HEK293 (cell line): ENCODE measurements at regions not wholly inside any gene's neighbourhood (a gene's known extent, or its start where the extent isn't known, plus 50 kb on each side); places are given as distances from the start of the nearest gene placed in this dataset.

Experiments
- CTCF ChIA-PET: fragments of 350-600 bp; formaldehyde crosslinking; extraction: SDS; loops from one replicate; lab custom pipeline; 2021; ENCODE audit warnings: antibody characterized with exemption; lab: Yijun Ruan, JAX
- POLR2A ChIA-PET: fragments of 300-600 bp; formaldehyde crosslinking; extraction: SDS; loops from one replicate; lab custom pipeline; 2020; ENCODE audit warnings: antibody characterized with exemption, inconsistent platforms; lab: Yijun Ruan, JAX
- H3K27ac ChIP-seq: fragments of 200-500 bp; sonication (Bioruptor generic); 2 replicates; pipeline ENCODE4 v1.5.1; 2014; ENCODE audit warnings: low read depth, low read length, control low read depth, inconsistent platforms; ENCODE audit errors: extremely low read depth
- H3K36me3 ChIP-seq, 2 experiments: fragments of 200-500 bp in 1 of 2; sonication (Bioruptor generic) in 1 of 2; 1 replicate in 1 of 2; 2 replicates in 1 of 2; pipeline ENCODE4 v1.5.1; 2014 to 2017; ENCODE audit warnings: inconsistent platforms in 2 of 2, low read length in 2 of 2; ENCODE audit not compliant: control insufficient read depth in 2 of 2, insufficient read depth in 1 of 2
- H3K4me1 ChIP-seq: fragments of 200-500 bp; sonication (Bioruptor generic); 2 replicates; pipeline ENCODE4 v1.5.1; 2014; ENCODE audit warnings: mild to moderate bottlenecking, low read length, inconsistent platforms; ENCODE audit not compliant: control insufficient read depth, insufficient read depth
- H3K4me3 ChIP-seq: 2 replicates; pipeline ENCODE4 v1.5.1; 2011; ENCODE audit warnings: low read depth, mild to moderate bottlenecking, control low read depth, low read length, moderate library complexity
- H3K9me3 ChIP-seq: fragments of 200-500 bp; sonication (Bioruptor generic); 2 replicates; pipeline ENCODE4 v1.5.1; 2014; ENCODE audit warnings: low read depth, low read length, inconsistent platforms; ENCODE audit not compliant: control insufficient read depth, insufficient read depth
- BCL11A ChIP-seq: fragments of 450-650 bp; formaldehyde crosslinking; IDR thresholded peaks from 2 replicates; pipeline ENCODE4 v1.5.1; 2016; ENCODE audit warnings: low read depth, missing biosample characterization, missing genetic modification characterization
- FEZF1 ChIP-seq: fragments of 450-650 bp; formaldehyde crosslinking; IDR thresholded peaks from 2 replicates; pipeline ENCODE4 v1.5.1; 2016; ENCODE audit warnings: missing biosample characterization, missing genetic modification characterization
- KLF17 ChIP-seq: fragments of 450-650 bp; formaldehyde crosslinking; IDR thresholded peaks from 2 replicates; pipeline ENCODE4 v1.5.1; 2016; ENCODE audit warnings: missing biosample characterization, missing genetic modification characterization
- PATZ1 ChIP-seq: fragments of 450-650 bp; formaldehyde crosslinking; IDR thresholded peaks from 2 replicates; pipeline ENCODE4 v1.5.1; 2016; ENCODE audit warnings: missing biosample characterization, missing genetic modification characterization
- PRDM4 ChIP-seq: fragments of 450-650 bp; formaldehyde crosslinking; IDR thresholded peaks from 2 replicates; pipeline ENCODE4 v1.5.1; 2017; ENCODE audit warnings: missing biosample characterization, missing genetic modification characterization
- REST ChIP-seq: fragments of 450-650 bp; formaldehyde crosslinking; IDR thresholded peaks from 2 replicates; pipeline ENCODE4 v1.5.1; 2016; ENCODE audit warnings: missing biosample characterization, missing genetic modification characterization
- SP2 ChIP-seq: fragments of 450-650 bp; formaldehyde crosslinking; IDR thresholded peaks from 2 replicates; pipeline ENCODE4 v1.5.1; 2016; ENCODE audit warnings: missing biosample characterization, missing genetic modification characterization
- SP3 ChIP-seq: fragments of 450-650 bp; formaldehyde crosslinking; IDR thresholded peaks from 2 replicates; pipeline ENCODE4 v1.5.1; 2016; ENCODE audit warnings: missing biosample characterization, missing genetic modification characterization
- ZNF138 ChIP-seq: fragments of 450-650 bp; formaldehyde crosslinking; IDR thresholded peaks from 2 replicates; pipeline ENCODE4 v1.5.1; 2016; ENCODE audit warnings: missing biosample characterization, missing genetic modification characterization, borderline replicate concordance
- ZNF140 ChIP-seq: fragments of 450-650 bp; formaldehyde crosslinking; IDR thresholded peaks from 2 replicates; pipeline ENCODE4 v1.5.1; 2016; ENCODE audit warnings: missing biosample characterization, missing genetic modification characterization
- ZNF26 ChIP-seq: fragments of 450-650 bp; formaldehyde crosslinking; IDR thresholded peaks from 2 replicates; pipeline ENCODE4 v1.5.1; 2016; ENCODE audit warnings: missing biosample characterization, missing genetic modification characterization
- ZNF311 ChIP-seq: fragments of 450-650 bp; formaldehyde crosslinking; IDR thresholded peaks from 2 replicates; pipeline ENCODE4 v1.5.1; 2017; ENCODE audit warnings: missing biosample characterization, missing genetic modification characterization, borderline replicate concordance
- ZNF324 ChIP-seq: fragments of 450-650 bp; formaldehyde crosslinking; IDR thresholded peaks from 2 replicates; pipeline ENCODE4 v1.5.1; 2016; ENCODE audit warnings: missing biosample characterization, missing genetic modification characterization
- ZNF488 ChIP-seq: fragments of 450-650 bp; formaldehyde crosslinking; IDR thresholded peaks from 2 replicates; pipeline ENCODE4 v1.5.1; 2016; ENCODE audit warnings: missing biosample characterization, missing genetic modification characterization
- ZNF514 ChIP-seq: fragments of 450-650 bp; formaldehyde crosslinking; IDR thresholded peaks from 2 replicates; pipeline ENCODE4 v1.5.1; 2016; ENCODE audit warnings: missing biosample characterization, missing genetic modification characterization
- ZNF521 ChIP-seq: fragments of 450-650 bp; formaldehyde crosslinking; IDR thresholded peaks from 2 replicates; pipeline ENCODE4 v1.5.1; 2017; ENCODE audit warnings: missing biosample characterization, mild to moderate bottlenecking, missing genetic modification characterization
- ZNF548 ChIP-seq: fragments of 450-650 bp; formaldehyde crosslinking; IDR thresholded peaks from 2 replicates; pipeline ENCODE4 v1.5.1; 2016; ENCODE audit warnings: missing biosample characterization, missing genetic modification characterization
- ZNF555 ChIP-seq: fragments of 450-650 bp; formaldehyde crosslinking; conservative IDR thresholded peaks from 2 replicates; pipeline ENCODE4 v1.5.1; 2017; ENCODE audit warnings: missing biosample characterization, mild to moderate bottlenecking, missing genetic modification characterization, inconsistent platforms
- ZNF639 ChIP-seq: fragments of 450-650 bp; formaldehyde crosslinking; IDR thresholded peaks from 2 replicates; pipeline ENCODE4 v1.5.1; 2016; ENCODE audit warnings: missing biosample characterization, missing genetic modification characterization
- ZNF776 ChIP-seq: fragments of 450-650 bp; formaldehyde crosslinking; IDR thresholded peaks from 2 replicates; pipeline ENCODE4 v1.5.0; 2017; ENCODE audit warnings: missing biosample characterization, missing genetic modification characterization, borderline replicate concordance

GRCh38 chr18:78305789-78306188, 673.8 kb upstream of the SALL3 start:
- CTCF ChIA-PET, result interaction anchor here (0.6 to 1.5 kb wide), 5 partner anchors 10 to 151 kb away, joined by 3 to 8 read pairs (median 3); no protein-coding TSS in a partner anchor

More at GRCh38 chr18:78305789-78306188, 673.8 kb upstream of the SALL3 start:
- Histone ChIP-seq H3K4me3 (no peak overlapping the region), H3K9me3 (no peaks in the 10 kb centered on the region), H3K27ac (no peak overlapping the region), H3K36me3 (no peaks in the 10 kb centered on the region), H3K4me1 (no peaks in the 10 kb centered on the region)
- POLR2A ChIA-PET, result no interaction called here
- TF ChIP-seq SP2 (tag by site-specific recombination), result no peak
- TF ChIP-seq BCL11A (tag by site-specific recombination), result no peak
- no peak for TF ChIP-seq ZNF324 (tag by site-specific recombination)
- no peak for TF ChIP-seq KLF17 (tag by site-specific recombination)
- TF ChIP-seq ZNF521 (tag by site-specific recombination), result no peak
- no peak for TF ChIP-seq ZNF140 (tag by site-specific recombination)
- TF ChIP-seq REST (tag by site-specific recombination), result no peak
- TF ChIP-seq ZNF488, result no peak
- no peak for TF ChIP-seq ZNF776 (tag by site-specific recombination)
- TF ChIP-seq SP3, result no peak
- TF ChIP-seq ZNF639 (tag by site-specific recombination), result no peak
- no peak for TF ChIP-seq ZNF311 (tag by site-specific recombination)
- TF ChIP-seq ZNF548, result no peak
- TF ChIP-seq ZNF555, result no peak
- TF ChIP-seq ZNF514 (tag by site-specific recombination), result no peak
- no peak for TF ChIP-seq PRDM4
- no peak for TF ChIP-seq PATZ1 (tag by site-specific recombination)
- TF ChIP-seq ZNF138 (tag by site-specific recombination), result no peak
- no peak for TF ChIP-seq ZNF26 (tag by site-specific recombination)
- no peak for TF ChIP-seq FEZF1
